ENCODE measurements at regions not wholly inside any gene's neighbourhood (a gene's known extent, or its start where the extent isn't known, plus 50 kb on each side); places are given as distances from the start of the nearest gene placed in this dataset.
"Not testable (repeated sequence)": the region's sequence is repeated elsewhere in the genome, so short reads cannot be mapped to it uniquely, and the experiment has no call there.

DNA sequence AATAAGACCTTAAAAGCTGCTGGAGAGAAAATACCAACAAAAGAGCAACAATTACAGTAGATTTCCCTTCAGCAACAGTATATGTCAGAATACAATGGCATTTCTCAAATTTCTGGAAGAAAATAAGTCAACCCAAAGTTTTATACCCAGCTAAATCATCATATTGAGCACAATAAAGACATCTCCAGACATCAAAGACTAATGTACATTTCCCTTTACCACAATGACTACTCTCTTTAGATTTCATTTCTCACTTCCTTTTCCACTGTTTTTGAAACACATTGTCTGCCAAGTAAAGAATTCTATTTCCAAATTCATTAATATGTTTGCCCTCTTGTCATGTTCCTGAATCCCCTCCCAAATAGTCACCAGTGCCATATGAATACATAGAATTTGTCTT is 111.4 kb downstream of the POU4F1 start:
- H3K27me3 ChIP-seq (ENCODE audit: control insufficient read depth in 3 of 3, insufficient read depth in 3 of 3, low read depth in 1 of 3, low read length in 3 of 3) = no peaks in the 10 kb centered on the region
- no peak overlapping the region for H2BK5ac ChIP-seq (ENCODE audit: low read length)
- no peak overlapping the region for H3K14ac ChIP-seq (ENCODE audit: low read length)
- no peaks in the 10 kb centered on the region for H3K4me1 ChIP-seq (ENCODE audit: control insufficient read depth in 2 of 2, insufficient read depth in 1 of 2, low read depth in 1 of 2, low read length in 2 of 2)
- no peak overlapping the region for H3K18ac ChIP-seq (ENCODE audit: low read length)
- no peaks in the 10 kb centered on the region for H3K36me3 ChIP-seq (replicated peaks in 1 of 2; ENCODE audit: control insufficient read depth in 2 of 2, insufficient read depth in 2 of 2, low read length in 2 of 2)
- no peak overlapping the region for H2BK12ac ChIP-seq (ENCODE audit: low read length)
- no peak overlapping the region for H4K8ac ChIP-seq (ENCODE audit: low read depth, low read length)
- H2BK120ac ChIP-seq (ENCODE audit: low read depth, low read length) = no peak overlapping the region
- no peak overlapping the region for H3K9ac ChIP-seq (ENCODE audit: low read depth, low read length, poor library complexity)
- H3K4me2 ChIP-seq (ENCODE audit: insufficient read depth, low read length, poor library complexity, severe bottlenecking) = no peak overlapping the region
- no peak overlapping the region for H2BK15ac ChIP-seq (ENCODE audit: low read length)
- no peaks in the 10 kb centered on the region for H3K9me3 ChIP-seq (replicated peaks in 1 of 2; ENCODE audit: control insufficient read depth in 2 of 2, insufficient read depth in 1 of 2, low read depth in 1 of 2, low read length in 2 of 2)
- H3K4ac ChIP-seq (ENCODE audit: low read length) = no peak overlapping the region
- no peak overlapping the region for H3K27ac ChIP-seq (replicated peaks; ENCODE audit: low read length)
- H4K91ac ChIP-seq (ENCODE audit: low read depth, low read length, poor library complexity) = no peak overlapping the region
- no peaks in the 10 kb centered on the region for H3K79me1 ChIP-seq (ENCODE audit: low read depth, low read length)
- no peak overlapping the region for H2AFZ ChIP-seq (ENCODE audit: low read length)
- no peak overlapping the region for H3K4me3 ChIP-seq (ENCODE audit: low read length in 2 of 2)
- DNase-seq (ENCODE audit: low spot score) = no peak
- H2AK5ac ChIP-seq (ENCODE audit: low read depth, low read length) = no peak overlapping the region
- H3K23ac ChIP-seq (ENCODE audit: low read depth, low read length, poor library complexity) = no peak overlapping the region

DNA sequence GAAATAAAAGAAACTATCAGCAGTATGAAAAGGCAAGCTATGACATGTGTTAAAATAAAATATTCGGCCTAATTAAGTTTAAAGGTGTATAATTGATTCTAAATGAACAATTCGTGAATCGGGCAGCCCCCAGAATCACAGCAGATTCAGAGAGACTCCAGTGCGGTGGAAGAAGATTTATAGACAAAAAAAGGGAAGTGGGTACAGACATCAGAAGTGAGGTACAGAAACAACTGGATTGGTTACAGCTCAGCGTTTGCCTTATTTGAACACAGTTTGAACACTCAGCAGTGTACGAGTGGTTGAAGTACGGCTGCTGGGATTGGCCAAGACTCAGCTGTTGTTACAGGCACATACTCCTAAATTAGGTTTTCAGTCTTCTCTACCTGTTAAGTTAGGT is 113.1 kb downstream of the POU4F1 start:
- H2BK15ac ChIP-seq (ENCODE audit: low read length); H2AFZ ChIP-seq (ENCODE audit: low read length); H3K4me3 ChIP-seq (ENCODE audit: low read length in 2 of 2); H3K18ac ChIP-seq (ENCODE audit: low read length); H3K27ac ChIP-seq (replicated peaks; ENCODE audit: low read length); H3K36me3 ChIP-seq (replicated peaks in 1 of 2; ENCODE audit: control insufficient read depth in 2 of 2, insufficient read depth in 2 of 2, low read length in 2 of 2); H3K9ac ChIP-seq (ENCODE audit: low read depth, low read length, poor library complexity); H3K4me2 ChIP-seq (ENCODE audit: insufficient read depth, low read length, poor library complexity, severe bottlenecking); H2AK5ac ChIP-seq (ENCODE audit: low read depth, low read length); H2BK12ac ChIP-seq (ENCODE audit: low read length); H4K91ac ChIP-seq (ENCODE audit: low read depth, low read length, poor library complexity); H4K8ac ChIP-seq (ENCODE audit: low read depth, low read length); H3K79me1 ChIP-seq (ENCODE audit: low read depth, low read length); H3K23ac ChIP-seq (ENCODE audit: low read depth, low read length, poor library complexity); H2BK120ac ChIP-seq (ENCODE audit: low read depth, low read length); H3K14ac ChIP-seq (ENCODE audit: low read length); H3K4ac ChIP-seq (ENCODE audit: low read length); H3K27me3 ChIP-seq (ENCODE audit: control insufficient read depth in 3 of 3, insufficient read depth in 3 of 3, low read depth in 1 of 3, low read length in 3 of 3); DNase-seq (ENCODE audit: low spot score); H3K9me3 ChIP-seq (replicated peaks in 1 of 2; ENCODE audit: control insufficient read depth in 2 of 2, insufficient read depth in 1 of 2, low read depth in 1 of 2, low read length in 2 of 2); H2BK5ac ChIP-seq (ENCODE audit: low read length); H3K4me1 ChIP-seq (ENCODE audit: control insufficient read depth in 2 of 2, insufficient read depth in 1 of 2, low read depth in 1 of 2, low read length in 2 of 2): not testable (repeated sequence)
- no CpG with 5 or more reads among the region's 7 CpGs for WGBS, 2 donors (ENCODE audit: extremely low coverage in 2 of 2, insufficient read length in 2 of 2, insufficient replicate concordance in 1 of 2)

DNA sequence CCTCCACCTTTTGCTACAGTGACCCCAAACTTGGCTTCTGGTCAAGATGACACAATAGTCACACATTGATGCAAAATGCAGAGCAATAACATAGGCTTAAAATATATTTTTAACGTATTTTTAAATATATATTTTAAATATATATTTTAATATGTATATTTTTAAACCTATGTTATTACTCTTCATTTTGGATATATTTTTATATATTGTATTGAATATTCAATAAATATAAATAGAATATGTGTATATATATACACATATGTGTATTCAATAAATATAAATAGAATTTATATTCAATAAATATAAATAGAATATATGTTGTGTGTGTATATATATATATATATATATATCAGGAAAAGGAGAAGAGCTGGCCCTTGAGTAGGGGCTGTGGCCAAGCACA is 115.6 kb downstream of the POU4F1 start:
- no peak overlapping the region for H3K4me3 ChIP-seq (ENCODE audit: low read length in 2 of 2)
- H3K36me3 ChIP-seq (replicated peaks in 1 of 2; ENCODE audit: control insufficient read depth in 2 of 2, insufficient read depth in 2 of 2, low read length in 2 of 2) = no peaks in the 10 kb centered on the region
- H2BK12ac ChIP-seq (ENCODE audit: low read length) = no peak overlapping the region
- WGBS, 2 donors (ENCODE audit: extremely low coverage in 2 of 2, insufficient read length in 2 of 2, insufficient replicate concordance in 1 of 2) = no CpG with 5 or more reads among the region's 1 CpG
- no peak for DNase-seq (ENCODE audit: low spot score)
- no peak overlapping the region for H2BK5ac ChIP-seq (ENCODE audit: low read length)
- no peak overlapping the region for H2AFZ ChIP-seq (ENCODE audit: low read length)
- no peaks in the 10 kb centered on the region for H3K4me1 ChIP-seq (ENCODE audit: control insufficient read depth in 2 of 2, insufficient read depth in 1 of 2, low read depth in 1 of 2, low read length in 2 of 2)
- no peak overlapping the region for H3K4me2 ChIP-seq (ENCODE audit: insufficient read depth, low read length, poor library complexity, severe bottlenecking)
- H2BK15ac ChIP-seq (ENCODE audit: low read length) = no peak overlapping the region
- no peak overlapping the region for H3K14ac ChIP-seq (ENCODE audit: low read length)
- H3K4ac ChIP-seq (ENCODE audit: low read length) = no peak overlapping the region
- H3K23ac ChIP-seq (ENCODE audit: low read depth, low read length, poor library complexity) = no peak overlapping the region
- H2AK5ac ChIP-seq (ENCODE audit: low read depth, low read length) = no peak overlapping the region
- no peak overlapping the region for H2BK120ac ChIP-seq (ENCODE audit: low read depth, low read length)
- no peak overlapping the region for H3K27ac ChIP-seq (replicated peaks; ENCODE audit: low read length)
- H3K9me3 ChIP-seq (replicated peaks in 1 of 2; ENCODE audit: control insufficient read depth in 2 of 2, insufficient read depth in 1 of 2, low read depth in 1 of 2, low read length in 2 of 2) = no peaks in the 10 kb centered on the region
- no peak overlapping the region for H3K9ac ChIP-seq (ENCODE audit: low read depth, low read length, poor library complexity)
- H3K27me3 ChIP-seq (ENCODE audit: control insufficient read depth in 3 of 3, insufficient read depth in 3 of 3, low read depth in 1 of 3, low read length in 3 of 3) = no peaks in the 10 kb centered on the region
- no peak overlapping the region for H3K18ac ChIP-seq (ENCODE audit: low read length)
- H3K79me1 ChIP-seq (ENCODE audit: low read depth, low read length) = no peaks in the 10 kb centered on the region
- H4K8ac ChIP-seq (ENCODE audit: low read depth, low read length) = no peak overlapping the region
- no peak overlapping the region for H4K91ac ChIP-seq (ENCODE audit: low read depth, low read length, poor library complexity)

DNA sequence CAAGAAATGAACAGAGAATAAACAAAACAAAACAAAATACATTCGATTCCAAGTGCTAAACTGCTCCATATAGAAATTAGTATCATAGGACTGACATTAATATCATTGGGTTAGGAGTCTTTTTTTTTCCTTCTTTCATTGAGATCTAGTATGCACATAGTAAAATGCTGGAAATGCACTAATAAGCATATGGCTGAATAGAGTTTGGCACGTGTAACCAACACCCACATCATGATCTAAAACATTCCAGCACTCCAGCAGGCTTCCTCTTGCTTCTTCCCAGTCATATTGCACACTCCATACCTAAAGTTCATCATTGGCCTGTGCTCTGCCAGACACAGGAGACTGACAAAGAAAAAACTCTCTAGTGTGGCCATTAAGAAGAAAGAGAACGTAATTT is 117.5 kb downstream of the POU4F1 start:
- no peak overlapping the region for H2AFZ ChIP-seq (ENCODE audit: low read length)
- no peak overlapping the region for H3K9ac ChIP-seq (ENCODE audit: low read depth, low read length, poor library complexity)
- no peak overlapping the region for H2BK15ac ChIP-seq (ENCODE audit: low read length)
- H3K27ac ChIP-seq (replicated peaks; ENCODE audit: low read length) = no peak overlapping the region
- no peak overlapping the region for H2BK120ac ChIP-seq (ENCODE audit: low read depth, low read length)
- no peak for DNase-seq (ENCODE audit: low spot score)
- no peak overlapping the region for H4K91ac ChIP-seq (ENCODE audit: low read depth, low read length, poor library complexity)
- H3K27me3 ChIP-seq (ENCODE audit: control insufficient read depth in 3 of 3, insufficient read depth in 3 of 3, low read depth in 1 of 3, low read length in 3 of 3) = no peaks in the 10 kb centered on the region
- no peaks in the 10 kb centered on the region for H3K9me3 ChIP-seq (replicated peaks in 1 of 2; ENCODE audit: control insufficient read depth in 2 of 2, insufficient read depth in 1 of 2, low read depth in 1 of 2, low read length in 2 of 2)
- no peak overlapping the region for H3K4ac ChIP-seq (ENCODE audit: low read length)
- H3K4me2 ChIP-seq (ENCODE audit: insufficient read depth, low read length, poor library complexity, severe bottlenecking) = no peak overlapping the region
- H3K14ac ChIP-seq (ENCODE audit: low read length) = no peak overlapping the region
- H2AK5ac ChIP-seq (ENCODE audit: low read depth, low read length) = no peak overlapping the region
- no peak overlapping the region for H3K23ac ChIP-seq (ENCODE audit: low read depth, low read length, poor library complexity)
- no peaks in the 10 kb centered on the region for H3K4me1 ChIP-seq (ENCODE audit: control insufficient read depth in 2 of 2, insufficient read depth in 1 of 2, low read depth in 1 of 2, low read length in 2 of 2)
- H3K18ac ChIP-seq (ENCODE audit: low read length) = no peak overlapping the region
- no peak overlapping the region for H4K8ac ChIP-seq (ENCODE audit: low read depth, low read length)
- H3K79me1 ChIP-seq (ENCODE audit: low read depth, low read length) = no peaks in the 10 kb centered on the region
- no peaks in the 10 kb centered on the region for H3K36me3 ChIP-seq (replicated peaks in 1 of 2; ENCODE audit: control insufficient read depth in 2 of 2, insufficient read depth in 2 of 2, low read length in 2 of 2)
- no peak overlapping the region for H2BK12ac ChIP-seq (ENCODE audit: low read length)
- no CpG with 5 or more reads among the region's 3 CpGs for WGBS, 2 donors (ENCODE audit: extremely low coverage in 2 of 2, insufficient read length in 2 of 2, insufficient replicate concordance in 1 of 2)
- H2BK5ac ChIP-seq (ENCODE audit: low read length) = no peak overlapping the region
- no peak overlapping the region for H3K4me3 ChIP-seq (ENCODE audit: low read length in 2 of 2)
